HG02623 (cell line): ENCODE measurements at regions not wholly inside any gene's neighbourhood (a gene's known extent, or its start where the extent isn't known, plus 50 kb on each side); places are given as distances from the start of the nearest gene placed in this dataset.

Source experiments
- ATAC-seq: cut with Tn5 transposase; IDR thresholded peaks from one replicate; pipeline ENCODE4 v1.9.1; 2021; ENCODE audit warnings: moderate library complexity; ENCODE audit not compliant: unreplicated experiment

GRCh38 chr2:230640540-230641011, 72.1 kb upstream of the CAB39 start:
- ATAC-seq: no peak

DNA sequence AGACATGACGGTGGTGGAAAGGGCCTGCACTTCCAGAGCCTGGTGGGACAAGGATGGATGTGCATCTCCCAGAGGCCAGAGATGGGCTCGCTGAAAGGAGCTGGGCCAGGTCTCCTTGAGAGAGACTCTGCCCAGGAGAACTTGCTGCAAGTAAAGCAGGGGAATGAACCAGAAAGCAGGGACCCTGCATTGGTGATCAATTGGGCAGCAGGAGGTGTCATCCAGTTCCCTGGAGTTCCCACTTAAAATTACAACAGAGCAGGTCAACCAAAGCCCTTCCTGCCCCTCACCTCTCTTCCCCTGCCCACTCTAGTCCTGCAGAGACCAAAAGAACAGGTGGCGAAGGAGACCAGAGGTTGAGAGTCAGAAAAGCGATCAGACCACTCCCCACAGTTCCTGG, 69.7 kb upstream of the CAB39 start:
- no peak for ATAC-seq

DNA sequence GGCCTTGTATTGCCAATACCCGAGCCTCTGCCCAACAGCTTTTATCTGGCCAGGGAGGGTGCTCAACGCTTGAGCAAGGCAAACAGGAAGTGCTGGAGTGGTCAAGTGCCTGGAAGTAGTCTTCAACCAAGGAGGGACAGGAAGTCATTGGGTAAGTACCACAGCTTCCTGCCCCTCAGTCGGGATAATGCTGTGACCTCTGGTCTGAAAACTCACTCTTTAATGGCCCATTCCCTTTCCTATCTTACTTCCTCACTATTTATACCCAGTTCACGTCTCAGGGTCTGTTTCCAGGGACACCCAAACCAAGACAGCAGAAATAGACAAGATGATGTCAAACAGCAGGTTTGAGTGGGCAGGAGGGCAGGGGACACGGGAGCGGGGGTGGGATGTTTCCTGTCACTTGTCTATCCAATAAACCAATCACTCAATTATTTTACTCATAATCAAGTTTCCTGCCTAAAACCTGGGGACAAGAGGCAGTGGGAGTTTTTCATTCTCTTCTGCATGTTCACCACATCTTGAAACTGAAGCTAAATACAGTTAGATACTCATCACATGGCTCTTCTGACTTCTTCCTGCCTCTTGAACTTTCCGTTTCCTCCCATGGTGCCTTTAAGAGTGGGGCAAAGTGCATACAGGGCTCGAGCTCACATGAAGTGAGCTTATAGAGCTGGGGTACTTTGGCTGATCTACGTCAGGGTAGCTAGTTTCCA, 68.9 kb upstream of the CAB39 start:
- ATAC-seq: peak; percentile 67

DNA sequence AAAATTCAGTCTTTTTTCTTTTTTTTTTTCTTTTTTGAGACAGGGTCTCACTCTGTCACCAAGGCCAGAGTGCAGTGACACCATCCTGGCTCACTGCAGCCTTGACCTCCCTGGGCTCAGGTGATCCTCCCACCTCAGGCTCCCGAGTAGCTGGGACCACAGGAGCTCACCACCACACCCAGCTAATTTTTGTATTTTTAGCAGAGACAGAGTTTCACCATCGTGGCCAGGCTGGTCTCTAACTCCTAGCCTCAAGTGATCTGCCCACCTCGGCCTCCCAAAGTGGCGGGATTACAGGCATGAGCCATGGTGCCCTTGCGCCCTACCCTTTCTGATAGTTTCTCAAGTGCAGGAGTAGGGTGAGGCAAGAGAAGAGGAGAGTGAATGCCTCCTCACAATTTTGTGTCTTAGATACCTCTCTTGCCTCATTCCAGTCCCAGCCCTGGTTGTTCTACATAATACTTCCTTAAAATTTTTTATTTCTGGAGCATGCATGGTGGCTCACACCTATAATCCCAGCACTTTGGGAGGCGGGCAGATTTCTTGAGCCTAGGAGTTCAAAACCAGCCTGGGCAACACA, 68.2 kb upstream of the CAB39 start:
- ATAC-seq: no peak

GRCh38 chr2:230648356-230648755, 64.3 kb upstream of the CAB39 start:
- ATAC-seq: no peak

DNA sequence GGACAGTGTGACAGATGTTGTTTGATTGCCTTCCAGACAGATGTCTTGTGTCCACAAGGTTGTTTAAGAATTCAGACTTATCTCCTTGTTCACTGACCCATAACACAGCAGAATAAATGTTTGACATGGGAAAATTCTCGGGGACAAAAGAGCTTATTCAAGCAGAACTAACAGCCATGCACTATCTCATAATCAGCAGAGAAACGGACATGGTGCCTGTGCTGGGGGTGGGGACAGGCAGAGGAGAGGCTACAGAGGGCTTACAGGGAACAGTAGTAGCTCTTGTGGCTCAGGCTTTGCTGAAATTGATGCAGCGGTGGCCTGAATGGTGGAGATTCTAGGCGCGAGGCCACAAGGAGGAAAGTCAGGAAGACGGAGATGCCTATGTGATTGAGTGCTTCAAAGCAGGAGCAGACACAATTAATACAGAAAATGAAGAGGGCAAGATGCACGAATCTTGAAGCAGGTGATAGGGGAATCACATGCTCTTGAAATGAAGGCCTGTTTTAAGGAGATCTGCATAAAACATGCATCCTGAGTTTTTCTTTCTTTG, 62.0 kb upstream of the CAB39 start:
- peak; percentile 70 for ATAC-seq

- ATAC-seq: no peak
These were observed 58.6 kb upstream of the CAB39 start for GRCh38 chr2:230654057-230654456.

DNA sequence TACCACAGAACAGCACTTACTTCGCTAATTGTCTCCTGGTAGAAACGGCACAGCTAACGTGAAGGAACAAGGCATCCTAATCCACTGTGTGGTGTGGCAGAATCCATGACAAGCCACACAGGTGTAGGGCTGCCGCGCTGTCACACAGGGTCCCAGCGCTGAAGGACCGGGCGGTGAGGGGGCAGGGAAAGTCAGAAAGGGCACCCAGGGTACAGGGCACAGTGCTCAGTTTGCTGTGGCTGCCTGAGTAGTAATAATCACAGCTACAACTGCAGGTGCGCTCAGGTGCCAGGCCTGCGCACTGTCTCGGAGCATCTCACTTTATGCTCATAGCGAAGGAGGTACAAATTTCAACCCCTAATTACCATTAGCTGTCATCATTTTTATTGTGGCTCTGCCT, 55.2 kb upstream of the CAB39 start:
- no peak for ATAC-seq

DNA sequence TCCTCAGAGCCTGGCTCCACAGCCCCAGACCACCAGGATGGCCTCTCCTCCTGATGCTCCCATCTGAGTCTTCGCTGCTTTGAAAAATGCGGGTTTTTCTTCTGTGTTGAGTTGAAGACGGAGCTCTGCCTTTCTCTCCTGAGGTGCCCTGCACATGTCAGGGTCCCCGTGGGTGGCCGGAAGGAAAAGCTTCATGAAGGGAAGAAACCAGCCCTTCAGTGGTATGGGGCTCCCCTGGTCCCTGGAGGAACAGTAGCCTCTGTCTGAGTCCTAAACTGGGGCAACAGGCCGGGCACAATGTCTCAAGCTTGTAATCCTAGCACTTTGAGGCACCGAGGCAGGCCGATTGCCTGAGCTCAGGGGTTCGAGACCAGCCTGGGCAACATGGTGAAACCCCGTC, 54.7 kb upstream of the CAB39 start:
- ATAC-seq: no peak

DNA sequence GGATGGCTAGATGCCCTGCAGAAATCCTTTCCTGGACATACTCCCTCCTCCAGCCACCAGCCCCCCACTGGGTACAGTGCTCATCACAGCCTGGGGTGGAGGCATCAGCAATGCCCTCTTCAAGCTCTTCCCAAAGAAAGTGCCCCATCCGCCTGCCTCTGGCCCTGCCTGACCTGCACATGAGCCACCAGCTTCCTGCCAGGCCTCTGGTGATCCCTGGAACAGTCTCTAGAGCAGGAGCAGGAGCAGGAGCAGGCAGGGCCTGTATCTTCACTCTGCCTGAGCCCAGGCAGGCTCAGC, 54.1 kb upstream of the CAB39 start:
- no peak for ATAC-seq

DNA sequence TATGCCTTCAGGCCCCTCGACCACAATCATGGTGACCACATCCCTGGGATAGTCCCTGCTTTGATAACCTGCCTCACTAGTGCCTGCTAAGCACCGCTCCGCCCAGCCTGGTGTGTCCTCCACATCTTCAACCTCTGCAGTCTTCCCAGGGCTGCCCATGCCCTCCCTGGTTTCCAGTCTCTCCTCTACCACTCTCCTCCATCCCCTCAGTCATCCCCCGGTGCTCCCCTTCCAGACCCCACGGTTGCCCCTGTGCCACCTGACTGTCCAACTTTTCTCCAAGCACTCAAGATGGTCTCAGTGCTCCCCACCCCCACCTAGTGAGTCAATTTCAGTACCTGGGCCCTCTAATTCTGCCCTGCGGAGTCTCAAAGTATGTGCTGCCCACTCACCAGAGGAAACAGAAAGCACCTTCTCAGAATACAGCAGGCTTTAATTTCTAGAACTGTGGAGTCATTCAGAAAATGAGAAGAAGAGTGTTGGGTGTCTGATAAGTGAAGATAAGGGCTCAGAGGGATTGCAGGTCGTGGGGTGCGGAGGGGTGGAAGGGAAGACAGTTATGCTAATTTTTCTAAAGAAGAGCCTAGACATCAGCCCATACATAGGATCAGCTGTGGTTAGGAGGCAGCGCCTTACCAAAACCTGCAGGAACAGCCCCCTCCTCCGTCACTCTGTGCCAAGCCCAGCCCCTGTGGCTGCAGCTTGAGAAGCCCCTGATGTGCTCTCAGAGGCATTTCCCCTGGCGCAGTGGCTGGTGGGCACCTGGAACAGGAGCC, 53.6 kb upstream of the CAB39 start:
- peak; percentile 59 for ATAC-seq

DNA sequence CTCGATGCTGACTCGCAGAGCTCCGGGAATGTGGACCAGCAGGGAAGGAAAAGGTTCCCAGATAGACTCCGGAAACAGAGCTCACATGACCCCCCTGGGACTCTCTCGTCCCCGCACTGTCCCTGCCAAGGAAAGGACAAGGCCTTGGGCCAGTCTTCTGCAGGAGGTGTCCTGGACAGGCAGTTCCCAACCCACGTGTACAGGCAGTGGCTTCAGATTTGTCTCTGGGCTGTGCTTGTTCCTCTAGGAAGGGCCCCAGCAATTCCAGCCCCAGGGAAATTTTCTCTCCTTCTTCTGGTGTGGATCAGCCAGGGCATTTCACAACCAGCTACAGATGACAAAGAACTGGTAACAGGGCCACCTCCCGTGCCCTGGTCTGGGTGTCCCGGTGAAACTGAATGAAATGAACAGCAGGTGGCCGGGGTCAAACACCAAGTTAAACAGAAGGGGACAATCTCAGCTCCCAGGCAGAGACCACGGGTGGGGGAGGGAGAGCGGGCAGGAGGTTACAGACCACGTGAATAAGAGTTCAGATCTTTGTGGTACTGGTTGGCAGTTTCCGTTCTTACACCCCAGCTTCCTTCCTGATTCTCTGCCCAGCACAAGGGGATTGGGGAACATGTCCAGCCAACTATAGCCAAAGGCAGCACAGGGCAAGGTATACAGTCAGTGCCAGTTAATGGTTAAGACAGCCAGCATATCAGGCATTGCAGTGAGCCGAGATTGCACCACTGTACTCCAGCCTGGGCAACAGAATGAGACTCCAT, 52.2 kb upstream of the CAB39 start:
- no peak for ATAC-seq

- no peak for ATAC-seq
These were observed 51.3 kb upstream of the CAB39 start for GRCh38 chr2:230661072-230661957.
